H9 (cell line): ENCODE measurements at regions not wholly inside any gene's neighbourhood (a gene's known extent, or its start where the extent isn't known, plus 50 kb on each side); places are given as distances from the start of the nearest gene placed in this dataset.

Experiments used
- DNase-seq: peaks from one replicate; pipeline ENCODE4 v3.0.0-alpha.2; 2017
- H2AFZ ChIP-seq: one replicate; pipeline ENCODE4 v1.6.1; 2013; ENCODE audit warnings: mild to moderate bottlenecking, low read length, control low read depth, moderate library complexity
- H2AK5ac ChIP-seq: 2 replicates; pipeline ENCODE4 v1.6.1; 2013; ENCODE audit warnings: low read length, control low read depth, mixed read lengths; ENCODE audit not compliant: insufficient read length
- H2BK120ac ChIP-seq: one replicate; pipeline ENCODE4 v1.6.1; 2013; ENCODE audit warnings: low read depth, mild to moderate bottlenecking, low read length, control low read depth, inconsistent platforms; ENCODE audit not compliant: poor library complexity, severe bottlenecking
- H2BK12ac ChIP-seq: 2 replicates; pipeline ENCODE4 v1.6.1; 2013; ENCODE audit warnings: low read length, control low read depth, mixed read lengths, low read depth; ENCODE audit not compliant: insufficient read length
- H2BK15ac ChIP-seq: 2 replicates; pipeline ENCODE4 v1.6.1; 2013; ENCODE audit warnings: low read depth, low read length, control low read depth
- H2BK20ac ChIP-seq: one replicate; pipeline ENCODE4 v1.6.1; 2013; ENCODE audit warnings: low read depth, mild to moderate bottlenecking, low read length, control low read depth, inconsistent platforms; ENCODE audit not compliant: poor library complexity, severe bottlenecking
- H2BK5ac ChIP-seq: 2 replicates; pipeline ENCODE4 v1.6.1; 2013; ENCODE audit warnings: low read length, control low read depth, mixed read lengths; ENCODE audit not compliant: insufficient read length
- H3K14ac ChIP-seq: 2 replicates; pipeline ENCODE4 v1.6.1; 2013; ENCODE audit warnings: low read length, control low read depth; ENCODE audit not compliant: insufficient read depth
- H3K18ac ChIP-seq: 2 replicates; pipeline ENCODE4 v1.6.1; 2013; ENCODE audit warnings: low read depth, mild to moderate bottlenecking, mixed read lengths, low read length, control low read depth; ENCODE audit not compliant: insufficient read length
- H3K23ac ChIP-seq: 2 replicates; pipeline ENCODE4 v1.6.1; 2013; ENCODE audit warnings: low read length, control low read depth, mixed read lengths, low read depth; ENCODE audit not compliant: insufficient read length
- H3K23me2 ChIP-seq: 2 replicates; pipeline ENCODE4 v1.6.1; 2013; ENCODE audit warnings: low read depth, mild to moderate bottlenecking, mixed read lengths, low read length, control low read depth; ENCODE audit not compliant: insufficient read length, poor library complexity, severe bottlenecking
- H3K27ac ChIP-seq: 2 replicates; pipeline ENCODE4 v1.5.1; 2013; ENCODE audit warnings: low read length, control low read depth, mixed read lengths, low read depth; ENCODE audit not compliant: insufficient read length
- H3K27me3 ChIP-seq: 2 replicates; pipeline ENCODE4 v1.6.1; 2013; ENCODE audit warnings: low read length, control low read depth, inconsistent platforms; ENCODE audit not compliant: insufficient read depth
- H3K4ac ChIP-seq: 2 replicates; pipeline ENCODE4 v1.6.1; 2013; ENCODE audit warnings: low read depth, mild to moderate bottlenecking, control low read depth, inconsistent platforms, low read length, moderate library complexity
- H3K4me1 ChIP-seq: 2 replicates; pipeline ENCODE4 v1.6.1; 2013; ENCODE audit warnings: low read length, control low read depth, inconsistent platforms; ENCODE audit not compliant: insufficient read depth
- H3K4me2 ChIP-seq: 2 replicates; pipeline ENCODE4 v1.6.1; 2013; ENCODE audit warnings: low read length, control low read depth, mixed read lengths; ENCODE audit not compliant: insufficient read length, insufficient read depth
- H3K56ac ChIP-seq: 2 replicates; pipeline ENCODE4 v1.6.1; 2013; ENCODE audit warnings: low read depth, mild to moderate bottlenecking, mixed read lengths, low read length, control low read depth; ENCODE audit not compliant: insufficient read length
- H3K79me1 ChIP-seq: 2 replicates; pipeline ENCODE4 v1.6.1; 2013; ENCODE audit warnings: low read depth, mild to moderate bottlenecking, moderate library complexity, low read length, control low read depth, inconsistent platforms; ENCODE audit not compliant: insufficient read depth, poor library complexity, severe bottlenecking
- H3K79me2 ChIP-seq: 2 replicates; pipeline ENCODE4 v1.6.1; 2013; ENCODE audit warnings: low read length, control low read depth, inconsistent platforms; ENCODE audit not compliant: insufficient read depth
- H3K9ac ChIP-seq: 2 replicates; pipeline ENCODE4 v1.6.1; 2013; ENCODE audit warnings: low read length, control low read depth, mixed read lengths; ENCODE audit not compliant: insufficient read length; ENCODE audit errors: extremely low read depth
- H3K9me3 ChIP-seq: one replicate; pipeline ENCODE4 v1.6.1; 2013; ENCODE audit warnings: low read depth, low read length, inconsistent platforms; ENCODE audit not compliant: control insufficient read depth
- H3T11ph ChIP-seq: one replicate; pipeline ENCODE4 v1.6.1; 2013; ENCODE audit warnings: mild to moderate bottlenecking, low read length, control low read depth, inconsistent platforms
- H4K20me1 ChIP-seq: one replicate; pipeline ENCODE4 v1.6.1; 2013; ENCODE audit not compliant: control insufficient read depth, insufficient read length, insufficient read depth
- H4K5ac ChIP-seq: 2 replicates; pipeline ENCODE4 v1.6.1; 2013; ENCODE audit warnings: low read depth, mild to moderate bottlenecking, mixed read lengths, low read length, control low read depth; ENCODE audit not compliant: insufficient read length
- H4K8ac ChIP-seq: replicated peaks from 2 replicates; pipeline ENCODE4 v1.6.1; 2013; ENCODE audit warnings: low read length, control low read depth, mixed read lengths, low read depth; ENCODE audit not compliant: insufficient read length
- H4K91ac ChIP-seq: 2 replicates; pipeline ENCODE4 v1.6.1; 2013; ENCODE audit warnings: low read depth, mild to moderate bottlenecking, moderate library complexity, mixed read lengths, low read length, control low read depth; ENCODE audit not compliant: insufficient read length
- H3K27ac Mint-ChIP-seq, 3 experiments: 2 replicates in 2 of 3; 3 replicates in 1 of 3; pipeline ENCODE4 v1.8.0; 2020 to 2021; ENCODE audit warnings: mixed read lengths in 3 of 3, mild to moderate bottlenecking in 1 of 3, moderate library complexity in 1 of 3
- H3K27me3 Mint-ChIP-seq: 2 replicates; pipeline ENCODE4 v1.8.0; 2021; ENCODE audit warnings: low read depth, mild to moderate bottlenecking, moderate library complexity, mixed read lengths
- H3K36me3 Mint-ChIP-seq, 3 experiments: 2 replicates in 2 of 3; 3 replicates in 1 of 3; pipeline ENCODE4 v1.8.0; 2020 to 2021; ENCODE audit warnings: low read depth in 3 of 3, mixed read lengths in 3 of 3; ENCODE audit not compliant: insufficient read depth in 1 of 3
- H3K4me1 Mint-ChIP-seq, 2 experiments: 2 replicates each; pipeline ENCODE4 v1.8.0; 2020; ENCODE audit warnings: mixed read lengths in 2 of 2
- H3K4me3 Mint-ChIP-seq, 2 experiments: 2 replicates in 1 of 2; 3 replicates in 1 of 2; pipeline ENCODE4 v1.8.0; 2020 to 2021; ENCODE audit warnings: mild to moderate bottlenecking in 2 of 2, mixed read lengths in 2 of 2, moderate library complexity in 1 of 2
- H3K9me3 Mint-ChIP-seq, 2 experiments: 2 replicates in 1 of 2; 3 replicates in 1 of 2; pipeline ENCODE4 v1.8.0; 2020; ENCODE audit warnings: mild to moderate bottlenecking in 2 of 2, mixed read lengths in 2 of 2, moderate library complexity in 1 of 2
- CTCF ChIP-seq: fragments of 200-600 bp; sonication (generic); conservative IDR thresholded peaks from 3 replicates; pipeline ENCODE4 v1.8.0; 2021; ENCODE audit warnings: antibody characterized with exemption, mild to moderate bottlenecking
- WGBS: extraction: QIAGEN DNeasy Blood & Tissue Kit; methylation state at CpG from one replicate; pipeline ENCODE4 v1.1.7; 2013; ENCODE audit warnings: missing lambda C conversion rate, low lambda C conversion rate, mixed read lengths; ENCODE audit not compliant: insufficient read length; ENCODE audit errors: extremely low coverage; 5-methylcytosine and 5-hydroxymethylcytosine counted together

GRCh38 chr2:48036312-48036711, 130.0 kb upstream of the FBXO11 start:
- no peaks in the 10 kb centered on the region for H3K79me1 ChIP-seq
- TF ChIP-seq CTCF: no peak
- H4K8ac ChIP-seq: no peak overlapping the region
- H2AFZ ChIP-seq: no peak overlapping the region
- no peaks in the 10 kb centered on the region for H3K79me2 ChIP-seq
- no peak overlapping the region for H3K9ac ChIP-seq
- no peak overlapping the region for H3K4me2 ChIP-seq
- WGBS: no CpG with 5 or more reads among the region's 2 CpGs
- no peak overlapping the region for H2BK12ac ChIP-seq
- H2BK120ac ChIP-seq: no peak overlapping the region
- H3K18ac ChIP-seq: no peak overlapping the region
- no peak overlapping the region for H4K91ac ChIP-seq
- peaks cover 5 to 6% of the 10 kb centered on the region in 2 experiments; a peak in 4 of 5 replicates for H3K9me3 Mint-ChIP-seq
- no peak overlapping the region for H3K23ac ChIP-seq
- H2AK5ac ChIP-seq: no peak overlapping the region
- no peak overlapping the region for H2BK15ac ChIP-seq
- no peaks in the 10 kb centered on the region for H3K4me1 Mint-ChIP-seq
- no peaks in the 10 kb centered on the region for H3K4me1 ChIP-seq
- H3K4me3 Mint-ChIP-seq: no peak overlapping the region
- no peaks in the 10 kb centered on the region for H3K27me3 Mint-ChIP-seq
- H3K27ac ChIP-seq: no peak overlapping the region
- no peak overlapping the region for H3K4ac ChIP-seq
- H3K36me3 Mint-ChIP-seq: peaks cover 0 to 2% (median 0%) of the 10 kb centered on the region in 3 experiments; a peak in 2 of 7 replicates
- H3K9me3 ChIP-seq: no peaks in the 10 kb centered on the region
- no peaks in the 10 kb centered on the region for H3K27me3 ChIP-seq
- no peak overlapping the region for H4K5ac ChIP-seq
- no peaks in the 10 kb centered on the region for H3K23me2 ChIP-seq
- no peaks in the 10 kb centered on the region for H4K20me1 ChIP-seq
- no peak overlapping the region for H3K56ac ChIP-seq
- no peak overlapping the region for H3T11ph ChIP-seq
- no peak for DNase-seq
- H3K27ac Mint-ChIP-seq: no peak overlapping the region
- H2BK20ac ChIP-seq: no peak overlapping the region
- H2BK5ac ChIP-seq: no peak overlapping the region
- H3K14ac ChIP-seq: no peak overlapping the region
